Cardiac septum (tissue), 1 donor: ENCODE measurements at regions not wholly inside any gene's neighbourhood (a gene's known extent, or its start where the extent isn't known, plus 50 kb on each side); places are given as distances from the start of the nearest gene placed in this dataset.
"Not testable (repeated sequence)": the region's sequence is repeated elsewhere in the genome, so short reads cannot be mapped to it uniquely, and the experiment has no call there.

ENCODE experiments used
- DNase-seq: peaks from one replicate; pipeline ENCODE4 v3.0.0-alpha.2; 2020; ENCODE audit warnings: low spot score
- intact Hi-C: fragments of 100-400 bp; cut with DNase I; formaldehyde crosslinking; loops from one replicate; pipeline ENCODE4 v1.14.0; 2022
- donor health status: DM: no; HTN: no; CAD: no.

DNA sequence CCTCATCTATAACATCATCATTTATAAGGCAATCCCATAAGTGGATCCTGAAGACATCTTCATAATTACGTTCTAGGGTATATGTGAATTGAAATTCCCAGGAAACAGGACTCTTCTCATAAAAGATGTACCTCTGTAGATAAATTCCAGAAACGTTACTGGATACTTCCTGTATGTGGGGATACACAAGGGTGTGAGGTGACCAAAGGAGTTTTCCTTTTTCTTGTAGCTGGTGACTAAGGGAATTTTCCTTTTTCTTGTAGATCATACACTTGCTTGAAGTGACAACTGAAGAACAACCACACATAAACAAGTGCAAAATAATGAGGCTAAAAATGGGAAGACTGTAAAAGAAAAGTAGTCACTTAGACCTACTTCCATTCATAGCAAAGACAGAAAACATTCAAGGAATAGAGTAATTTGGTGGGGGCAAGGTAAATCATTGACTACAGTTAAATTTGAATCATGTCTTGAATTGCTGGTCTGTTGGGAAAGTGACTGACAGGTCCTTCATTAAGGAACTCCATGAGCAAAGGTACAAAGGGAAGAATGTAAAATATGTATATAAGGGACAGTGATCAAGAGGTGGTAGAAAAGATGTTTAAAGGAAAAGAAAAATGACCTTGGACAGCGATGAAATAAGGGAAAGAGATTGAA is 53.2 kb upstream of the UBE2E3 start:
- DNase-seq = no peak
- intact Hi-C loops = no loop called here

DNA sequence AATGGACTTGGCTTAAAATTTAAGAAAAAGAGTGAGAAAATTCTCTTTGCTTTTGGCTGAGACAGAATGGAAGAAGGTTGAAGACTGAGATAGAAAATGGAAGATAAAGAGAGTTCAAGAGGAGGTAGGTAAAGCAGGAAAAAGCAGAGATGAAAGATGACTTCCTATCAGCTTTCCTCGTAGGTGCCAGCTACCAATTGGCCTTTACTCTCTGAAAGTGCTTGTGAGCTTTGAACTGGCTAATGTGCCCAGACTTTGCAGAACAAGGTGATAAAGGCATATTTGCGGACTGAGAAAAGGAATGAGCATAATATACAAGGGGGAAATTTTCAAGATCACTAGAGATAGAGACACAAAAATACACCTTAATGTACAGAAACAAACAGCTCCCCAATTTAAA is 54.7 kb upstream of the UBE2E3 start:
- intact Hi-C loops = no loop called here

DNA sequence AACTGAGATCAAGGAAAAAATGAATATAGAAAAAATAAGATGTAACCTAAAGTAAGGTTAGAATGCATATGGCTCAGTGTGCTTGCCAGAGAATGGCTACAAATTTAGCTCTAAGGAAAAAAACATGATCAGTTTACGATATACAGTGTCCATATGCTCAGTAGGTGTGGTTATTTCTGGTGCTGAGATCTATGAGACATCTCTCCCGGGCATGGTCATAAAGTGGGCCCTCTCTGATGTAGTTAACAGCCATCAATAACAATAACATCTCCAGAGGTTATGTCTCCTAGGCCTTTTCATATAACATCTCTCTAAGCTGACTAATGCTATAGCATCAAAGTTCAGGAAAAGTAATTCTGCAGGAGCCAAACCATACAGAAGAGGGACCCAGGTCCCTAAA is 56.3 kb upstream of the UBE2E3 start:
- DNase-seq = no peak
- intact Hi-C loops = no loop called here

More for the DNA sequence above, 54.7 kb upstream of the UBE2E3 start:
- no peak for DNase-seq

DNA sequence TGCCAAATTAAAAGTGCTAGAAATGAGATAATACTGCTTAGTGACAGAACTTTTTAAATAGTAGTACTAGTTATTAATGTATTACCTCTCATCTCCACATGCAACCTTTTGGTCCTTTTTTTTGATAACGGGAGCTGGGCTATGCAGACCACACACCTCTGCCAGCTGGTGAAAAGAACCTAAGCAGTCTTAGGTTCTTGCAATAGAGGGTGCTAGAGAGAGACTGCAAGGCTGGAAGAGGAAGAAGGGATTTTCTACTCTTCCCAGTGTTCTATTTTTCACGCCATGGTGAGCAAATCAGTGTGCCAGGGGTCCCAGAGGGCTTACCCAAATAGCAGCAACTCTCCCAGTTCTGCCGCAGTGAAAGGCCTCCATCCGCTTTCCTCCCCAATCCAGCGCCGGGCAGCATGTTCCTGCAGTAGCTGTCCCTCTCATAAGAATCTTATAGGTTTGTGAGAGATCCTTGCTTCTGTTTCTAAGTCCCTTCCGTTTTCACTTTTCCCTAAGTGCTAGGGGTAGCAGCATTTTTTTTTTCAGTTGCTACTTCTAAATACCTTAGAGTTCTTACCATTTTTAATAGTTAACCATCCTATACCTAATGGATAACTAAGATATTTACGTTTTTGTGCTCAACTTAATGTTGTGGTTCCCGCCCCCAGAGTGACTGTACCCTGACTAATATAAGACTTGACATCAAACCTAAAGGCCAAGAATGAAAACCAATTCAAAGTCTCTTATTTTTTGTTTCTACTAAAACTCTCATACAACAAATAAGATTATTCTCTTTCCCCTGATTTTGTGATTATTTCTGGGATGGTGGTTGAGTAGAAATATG is 69.4 kb upstream of the UBE2E3 start:
- DNase-seq = no peak

DNA sequence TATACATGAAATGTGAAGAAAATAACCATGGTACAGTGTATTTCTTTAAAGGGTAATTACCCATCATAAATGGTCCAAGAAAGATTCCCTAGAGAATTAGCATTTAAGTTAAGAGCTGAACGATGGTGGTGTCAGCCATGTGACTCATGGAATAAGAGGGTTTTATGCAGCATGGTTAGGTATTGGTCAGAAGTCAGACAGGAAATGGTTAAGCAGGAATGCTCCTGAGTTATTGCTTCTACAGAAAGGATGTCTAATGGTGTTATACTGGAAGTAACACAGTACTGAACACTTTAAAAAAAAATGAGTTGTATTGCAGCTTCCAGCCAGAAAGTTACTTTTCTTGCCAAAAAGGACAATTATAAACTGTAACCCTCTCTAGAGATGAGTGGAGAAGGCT is 72.7 kb upstream of the UBE2E3 start:
- DNase-seq = no peak
- intact Hi-C loops = no loop called here

More for the DNA sequence above, 69.4 kb upstream of the UBE2E3 start:
- intact Hi-C loops = no loop called here

DNA sequence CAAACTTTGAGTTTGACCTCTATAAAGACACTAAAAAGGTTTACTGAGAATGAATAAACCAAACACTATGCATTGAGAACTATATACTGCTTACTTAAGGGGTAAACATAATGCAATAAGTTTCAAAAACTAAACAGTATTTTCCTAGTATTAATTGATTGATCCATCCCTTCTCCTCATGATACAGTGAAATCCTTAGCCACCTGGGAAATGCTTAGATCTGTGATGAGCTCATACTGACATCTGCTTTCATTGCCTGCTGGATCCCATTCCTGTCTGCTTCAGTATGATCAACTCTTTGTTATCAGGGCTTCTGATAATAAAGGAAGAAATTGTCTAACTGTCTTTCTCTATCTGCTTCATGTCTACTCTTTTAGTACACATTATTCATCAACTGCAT is 74.9 kb upstream of the UBE2E3 start:
- no peak for DNase-seq
- intact Hi-C loops = no loop called here

DNA sequence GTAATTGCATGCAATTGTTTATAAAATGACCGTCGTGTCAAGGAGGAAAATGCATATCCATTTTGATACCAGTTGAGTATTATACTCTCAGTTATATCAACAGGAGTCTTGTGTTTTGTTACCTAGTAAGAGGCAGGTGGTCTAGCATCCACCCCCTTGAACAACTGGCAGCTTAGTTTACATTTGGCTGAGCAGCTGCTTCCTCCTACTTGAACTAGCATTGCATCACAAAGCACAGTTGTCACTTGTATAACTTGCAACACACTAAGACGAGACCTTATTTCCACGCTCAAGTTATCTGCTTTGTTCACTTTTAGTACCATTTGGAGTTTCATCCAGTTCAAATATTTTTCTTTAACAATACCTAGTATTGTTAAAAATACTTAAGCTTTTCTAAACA is 75.4 kb upstream of the UBE2E3 start:
- intact Hi-C loops = no loop called here

DNA sequence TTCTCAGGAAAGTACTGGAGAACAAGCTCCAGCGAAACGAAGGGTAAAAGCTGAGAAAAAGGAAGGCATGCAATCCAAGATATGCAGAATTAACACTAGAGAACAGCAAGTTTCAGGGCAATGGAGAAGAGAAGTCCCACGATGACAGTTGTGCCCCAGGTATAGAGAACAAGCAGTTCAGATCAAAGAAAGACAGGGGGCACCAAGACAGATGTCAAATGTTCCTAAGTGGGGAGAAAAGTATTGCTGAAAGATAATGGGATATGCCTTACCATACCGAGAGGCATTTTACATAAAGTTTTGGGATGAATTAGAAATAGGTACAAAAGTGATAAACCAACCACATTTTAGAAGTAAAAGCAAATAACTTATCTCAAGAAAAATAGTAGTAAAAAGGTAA is 79.1 kb upstream of the UBE2E3 start:
- no peak for DNase-seq

More for the DNA sequence above, 75.4 kb upstream of the UBE2E3 start:
- no peak for DNase-seq

DNA sequence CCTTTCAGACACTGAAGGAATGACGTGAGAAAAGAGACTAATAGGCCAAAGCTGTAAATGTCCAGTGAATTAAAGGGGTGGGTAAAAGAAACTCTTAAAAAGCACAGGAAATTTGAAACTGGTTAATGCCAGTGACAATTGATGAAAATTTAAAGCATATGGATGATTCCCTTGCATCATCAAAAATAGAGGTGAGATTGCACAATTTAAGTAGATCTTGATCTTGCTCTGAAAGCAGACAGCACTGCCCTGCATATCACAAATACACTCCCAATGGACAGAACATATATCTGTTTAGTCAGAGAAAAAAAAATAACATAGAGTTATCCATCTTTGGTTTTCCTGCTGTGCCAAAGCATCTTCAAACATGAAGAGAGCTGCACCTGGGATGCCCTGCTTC is 86.7 kb upstream of the UBE2E3 start:
- DNase-seq = no peak
- intact Hi-C loops = no loop called here

More for the DNA sequence above, 79.1 kb upstream of the UBE2E3 start:
- intact Hi-C loops = no loop called here

DNA sequence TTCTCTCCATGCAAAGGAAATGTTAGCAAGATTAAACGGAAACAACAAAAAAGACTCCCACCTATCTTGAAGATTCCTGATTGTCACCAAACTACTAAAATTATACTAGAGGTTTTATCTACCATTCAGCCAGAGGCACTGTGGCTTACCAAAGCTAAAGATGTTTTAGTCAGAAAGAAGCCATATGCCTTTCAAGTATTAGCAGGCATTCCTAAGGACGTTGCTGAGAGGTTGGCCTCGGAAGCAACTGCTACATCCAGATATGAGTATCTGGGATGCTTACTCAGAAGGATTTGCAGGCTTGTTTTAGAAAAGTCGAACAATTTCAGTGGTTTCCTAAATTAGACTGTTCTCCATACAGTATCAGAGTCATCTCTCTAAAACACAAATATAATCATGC is 88.3 kb upstream of the UBE2E3 start:
- no peak for DNase-seq
- intact Hi-C loops = no loop called here

DNA sequence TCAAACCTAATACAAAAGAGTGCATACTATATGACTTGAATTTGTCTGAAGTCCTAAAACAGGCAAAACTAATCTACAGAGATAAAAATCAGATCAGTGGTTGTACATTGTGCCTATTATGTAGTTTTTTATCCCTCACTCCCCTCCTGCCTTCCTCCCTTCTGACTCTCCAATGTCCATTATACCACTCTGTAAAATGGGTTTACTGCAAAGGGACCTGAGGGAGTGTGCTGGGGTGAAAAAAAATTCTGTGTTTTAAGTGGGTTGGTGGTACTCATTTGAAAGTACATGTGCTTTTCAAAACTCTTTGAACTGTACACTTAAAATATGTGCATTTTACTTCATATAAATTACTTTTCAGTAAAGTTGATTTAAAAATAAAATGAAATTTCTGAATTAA is 89.0 kb upstream of the UBE2E3 start:
- no peak for DNase-seq
- intact Hi-C loops = no loop called here

DNA sequence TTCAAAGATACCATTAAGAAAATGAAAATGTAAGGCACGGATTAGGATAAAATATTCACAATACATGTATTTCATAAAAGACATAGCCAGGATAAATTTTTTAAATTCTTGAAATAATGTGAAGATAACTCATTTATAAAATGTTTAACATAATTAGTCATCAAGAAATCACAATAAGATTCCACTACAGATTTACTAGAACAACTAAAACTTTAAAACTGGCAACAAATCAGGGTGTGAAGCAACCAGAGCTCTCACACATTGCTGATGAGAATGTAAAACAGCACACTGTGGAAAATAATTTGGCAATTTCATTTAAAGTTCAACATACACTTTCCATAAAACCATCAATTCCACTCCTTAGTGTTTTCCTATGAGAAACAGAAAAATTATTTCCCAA is 89.6 kb upstream of the UBE2E3 start:
- DNase-seq = no peak
- intact Hi-C loops = no loop called here

DNA sequence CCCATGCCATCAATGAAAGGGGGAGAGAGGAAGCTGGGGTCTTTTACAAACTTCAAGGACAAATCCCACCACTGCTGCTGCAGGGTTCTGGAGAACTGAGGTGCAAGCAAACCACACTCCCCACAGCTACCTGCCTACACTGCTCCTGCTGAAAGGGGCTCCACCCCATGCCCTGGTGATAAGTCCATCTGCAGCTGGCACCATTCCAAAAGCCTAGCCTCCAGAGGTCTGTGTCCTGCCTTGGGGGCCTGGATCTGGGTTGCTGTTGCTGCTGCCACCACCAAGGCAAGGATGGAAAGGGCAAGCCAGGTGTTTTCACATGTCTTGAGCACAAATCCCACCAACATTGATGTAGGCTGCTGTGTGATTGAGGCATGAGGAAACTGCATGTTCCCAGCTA is 97.4 kb upstream of the UBE2E3 start:
- intact Hi-C loops = no loop called here
- DNase-seq = no peak

DNA sequence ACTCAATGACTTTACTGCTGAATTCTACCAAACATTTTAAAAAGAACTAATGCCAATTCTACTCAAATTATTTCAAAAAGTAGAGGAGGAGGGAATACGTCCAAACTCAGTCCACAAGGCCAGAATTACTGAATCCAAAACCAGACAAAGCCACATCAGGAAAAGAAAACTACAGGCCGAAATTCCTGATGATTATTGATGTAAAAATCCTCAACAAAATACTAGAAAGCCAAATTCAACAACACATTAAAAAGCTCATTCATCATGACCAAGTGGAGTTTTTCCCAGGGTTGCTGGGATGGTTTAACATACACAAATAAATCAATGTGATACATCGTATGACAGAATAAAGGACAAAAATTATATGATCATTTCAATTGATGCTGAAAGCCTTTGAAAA is 103.9 kb upstream of the UBE2E3 start:
- intact Hi-C loops = no loop called here
- no peak for DNase-seq

DNA sequence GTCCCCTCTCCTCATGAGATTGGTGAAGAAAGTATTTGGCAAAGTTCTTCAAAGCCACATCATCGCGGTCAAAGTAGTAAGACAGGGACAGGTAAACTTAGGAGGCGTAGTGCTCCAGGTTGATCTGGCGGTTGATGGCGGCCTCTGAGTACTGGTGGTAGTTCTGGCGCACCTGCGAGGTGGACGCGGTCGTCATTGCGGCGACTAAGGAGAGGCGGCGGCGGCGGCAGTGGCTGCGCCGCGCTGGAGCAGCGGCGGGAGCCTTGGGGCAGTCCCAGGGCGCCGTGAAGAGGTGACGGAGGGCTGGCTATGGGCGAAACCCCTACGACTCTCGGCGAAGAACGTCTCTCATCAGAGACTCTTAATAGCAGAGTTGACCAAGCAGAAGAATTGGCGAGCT is 107.2 kb upstream of the UBE2E3 start:
- intact Hi-C loops = no loop called here
- no peak for DNase-seq

DNA sequence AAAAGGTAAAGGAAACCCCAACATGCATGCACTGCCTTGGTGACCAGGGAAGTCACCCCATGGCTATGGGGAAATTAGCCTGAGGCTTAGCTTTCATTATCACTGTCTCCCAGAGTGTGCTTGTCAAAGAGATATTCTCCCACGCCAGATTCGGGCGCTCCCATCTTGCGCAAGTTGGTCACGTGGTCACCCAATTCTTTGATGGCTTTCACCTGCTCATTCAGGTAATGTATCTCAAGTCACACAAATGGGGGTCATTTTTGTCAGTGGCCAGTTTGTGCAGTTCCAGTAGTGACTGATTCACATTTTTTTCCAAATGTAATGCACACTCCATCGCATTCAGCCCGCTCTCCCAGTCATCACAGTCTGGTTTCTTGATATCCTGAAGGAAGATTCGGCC is 107.6 kb upstream of the UBE2E3 start:
- intact Hi-C loops, DNase-seq: not testable (repeated sequence)

DNA sequence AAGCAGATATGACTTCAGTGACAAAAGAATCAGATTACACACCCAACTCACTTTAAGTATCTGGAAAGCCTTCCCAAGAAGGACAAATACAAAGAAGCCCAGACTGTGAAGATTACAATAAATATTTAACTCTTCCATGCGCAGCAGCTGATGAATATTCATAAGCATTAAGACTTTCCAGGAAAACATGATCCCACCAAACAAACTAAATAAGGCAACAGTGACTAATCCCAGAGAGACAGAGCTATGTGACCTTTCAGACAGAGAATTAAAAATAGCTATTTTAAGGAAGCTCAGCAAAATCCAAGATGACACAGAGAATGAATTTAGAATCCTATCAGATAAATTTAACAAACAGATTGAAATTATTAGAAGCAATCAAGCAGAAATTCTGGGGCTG is 108.2 kb upstream of the UBE2E3 start:
- DNase-seq = no peak
- intact Hi-C loops = no loop called here

DNA sequence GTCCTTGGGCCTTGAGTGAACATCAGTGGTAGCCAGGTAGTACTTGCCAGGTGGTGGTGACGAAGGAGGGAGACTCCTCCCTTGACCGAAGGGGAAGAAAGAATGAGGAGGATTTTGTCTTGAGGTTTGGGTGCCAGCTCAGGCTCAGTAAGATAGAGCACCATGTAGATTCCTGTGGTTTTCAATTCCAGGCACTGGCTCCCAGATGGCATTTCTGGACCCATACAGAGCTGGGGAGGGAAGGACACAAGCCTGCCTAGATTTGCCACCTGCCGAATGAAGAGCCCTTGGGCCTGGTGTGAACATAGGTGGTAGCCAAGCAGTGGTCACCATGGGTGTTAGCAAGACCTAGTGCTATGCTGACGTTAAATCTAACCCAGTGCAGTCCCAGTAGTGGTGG is 108.8 kb upstream of the UBE2E3 start:
- no peak for DNase-seq
- intact Hi-C loops = no loop called here

DNA sequence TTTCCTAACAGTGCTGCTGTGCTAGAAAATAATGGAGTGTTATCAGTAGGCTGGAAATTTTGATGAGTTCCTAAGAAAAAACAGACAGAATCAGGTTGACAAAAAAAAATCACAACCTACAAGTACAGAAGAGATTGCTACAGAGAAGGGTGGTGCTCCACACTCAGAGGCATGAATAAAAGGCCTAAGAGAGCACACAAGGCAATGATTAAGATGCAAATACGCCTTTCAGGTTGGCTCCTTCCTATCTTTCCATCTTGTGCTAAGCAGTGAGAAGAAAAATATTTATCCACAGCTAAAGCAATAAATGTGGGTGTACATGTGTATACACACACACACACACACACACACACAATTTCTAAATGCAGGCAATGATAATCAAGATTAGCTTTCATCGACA is 130.6 kb upstream of the UBE2E3 start:
- no peak for DNase-seq
- intact Hi-C loops = no loop called here

DNA sequence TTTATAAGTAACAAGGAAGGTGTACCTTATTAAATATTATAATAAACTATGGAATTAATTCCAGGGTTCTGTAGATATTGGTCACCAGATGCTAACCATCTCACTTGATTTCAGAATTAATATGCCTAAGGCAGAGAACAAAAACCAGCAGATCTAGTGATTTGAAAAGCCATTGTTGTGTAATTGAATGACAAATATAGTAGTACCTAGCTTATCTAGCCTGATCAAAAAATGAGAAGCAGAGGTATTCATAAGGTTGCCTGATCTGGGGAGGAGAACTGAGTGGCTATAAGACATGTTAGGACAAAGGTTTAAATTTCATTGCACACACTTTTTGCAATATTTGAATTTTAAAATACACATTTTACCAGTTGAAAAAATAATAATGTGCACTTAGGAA is 132.0 kb upstream of the UBE2E3 start:
- intact Hi-C loops = no loop called here
- DNase-seq = no peak

DNA sequence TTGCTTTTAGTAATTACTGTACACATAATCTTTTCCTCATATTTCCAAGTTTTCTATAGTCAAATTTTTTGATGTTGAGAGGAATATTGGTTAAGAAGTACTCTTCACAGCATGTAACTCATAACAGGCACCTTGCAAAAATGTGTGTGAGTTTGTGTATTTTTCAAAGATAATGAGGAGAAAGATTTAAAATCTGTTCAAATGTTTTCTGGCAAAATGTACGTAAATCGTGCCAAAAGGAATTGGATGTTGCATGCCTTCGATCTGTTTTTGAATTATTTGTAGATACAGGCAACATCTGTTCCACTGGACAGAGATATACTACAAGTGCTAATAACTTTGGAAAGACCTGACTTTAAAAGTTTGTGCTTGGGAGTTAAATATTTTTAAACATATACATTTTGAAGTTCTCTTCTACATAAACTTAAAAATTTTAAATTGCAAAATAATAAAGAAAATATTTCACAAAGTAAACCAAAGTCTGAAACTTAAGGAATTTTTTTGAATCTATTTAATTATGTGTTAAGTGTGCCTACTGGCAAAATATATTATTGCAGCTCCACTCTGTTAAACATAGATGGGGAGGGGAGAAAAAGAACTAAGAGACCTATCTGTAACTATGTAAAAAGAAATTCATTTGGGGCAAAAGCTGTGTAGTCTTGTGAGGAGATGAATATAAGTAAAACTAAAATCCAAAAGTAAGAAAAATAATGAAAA is 133.5 kb upstream of the UBE2E3 start:
- intact Hi-C loops = no loop called here
- DNase-seq = no peak
